HG03354 (cell line): ENCODE measurements at regions not wholly inside any gene's neighbourhood (a gene's known extent, or its start where the extent isn't known, plus 50 kb on each side); places are given as distances from the start of the nearest gene placed in this dataset.
"Not testable (repeated sequence)": the region's sequence is repeated elsewhere in the genome, so short reads cannot be mapped to it uniquely, and the experiment has no call there.

ENCODE experiments used
- ATAC-seq: cut with Tn5 transposase; IDR thresholded peaks from one replicate; pipeline ENCODE4 v1.9.1; 2021; ENCODE audit warnings: mild to moderate bottlenecking; ENCODE audit not compliant: unreplicated experiment, poor library complexity, severe bottlenecking

GRCh38 chr7:49638166-49638565, 135.3 kb upstream of the VWC2 start:
- no peak for ATAC-seq

- ATAC-seq = no peak
These were observed 134.3 kb upstream of the VWC2 start for GRCh38 chr7:49639068-49639593.

GRCh38 chr7:49639808-49640207, 133.6 kb upstream of the VWC2 start:
- ATAC-seq = no peak

- no peak for ATAC-seq
These were observed 130.1 kb upstream of the VWC2 start for GRCh38 chr7:49643321-49643720.

- no peak for ATAC-seq
These were observed 129.7 kb upstream of the VWC2 start for GRCh38 chr7:49643736-49644135.

GRCh38 chr7:49644396-49645166, 128.9 kb upstream of the VWC2 start:
- ATAC-seq = no peak

GRCh38 chr7:49645296-49645695, 128.1 kb upstream of the VWC2 start:
- ATAC-seq = no peak

- no peak for ATAC-seq
These were observed 113.2 kb upstream of the VWC2 start for GRCh38 chr7:49660170-49660783.

GRCh38 chr7:49660976-49661375, 112.5 kb upstream of the VWC2 start:
- ATAC-seq = no peak

GRCh38 chr7:49665963-49666362, 107.5 kb upstream of the VWC2 start:
- ATAC-seq = not testable (repeated sequence)

- ATAC-seq = no peak
These were observed 106.7 kb upstream of the VWC2 start for GRCh38 chr7:49666764-49667163.

- no peak for ATAC-seq
These were observed 104.2 kb upstream of the VWC2 start for GRCh38 chr7:49669285-49669684.

- no peak for ATAC-seq
These were observed 103.7 kb upstream of the VWC2 start for GRCh38 chr7:49669692-49670260.

GRCh38 chr7:49670991-49671390, 102.4 kb upstream of the VWC2 start:
- no peak for ATAC-seq

GRCh38 chr7:49692516-49692915, 80.9 kb upstream of the VWC2 start:
- ATAC-seq = peak; percentile 62

GRCh38 chr7:49695971-49696370, 77.5 kb upstream of the VWC2 start:
- ATAC-seq = no peak

- no peak for ATAC-seq
These were observed 72.6 kb upstream of the VWC2 start for GRCh38 chr7:49700841-49701240.

GRCh38 chr7:49702099-49702498, 71.3 kb upstream of the VWC2 start:
- ATAC-seq = no peak

GRCh38 chr7:49703337-49703736, 70.1 kb upstream of the VWC2 start:
- ATAC-seq = no peak

GRCh38 chr7:49703881-49704280, 69.6 kb upstream of the VWC2 start:
- no peak for ATAC-seq

GRCh38 chr7:49706106-49706505, 67.3 kb upstream of the VWC2 start:
- ATAC-seq = no peak
